Activated gamma-delta T cell treated with anti-CD3 and anti-CD28 coated beads, Interleukin-2, amount 50 U/mL, for 16 hours (primary cell): ENCODE measurements at regions not wholly inside any gene's neighbourhood (a gene's known extent, or its start where the extent isn't known, plus 50 kb on each side); places are given as distances from the start of the nearest gene placed in this dataset.

Source experiments
- DNase-seq: peaks from one replicate; pipeline ENCODE4 v3.0.0-alpha.2; 2020; ENCODE audit warnings: low read depth

- no peak for DNase-seq
Observed at GRCh38 chr1:38330799-38331198, 284.2 kb upstream of the POU3F1 start.

GRCh38 chr1:38329644-38330043 is 283.1 kb upstream of the POU3F1 start:
- no peak for DNase-seq

GRCh38 chr1:38328278-38329035 is 281.9 kb upstream of the POU3F1 start:
- DNase-seq: no peak

- no peak for DNase-seq
Observed at GRCh38 chr1:38327559-38327973, 281.0 kb upstream of the POU3F1 start.

- no peak for DNase-seq
Observed at GRCh38 chr1:38326856-38327255, 280.3 kb upstream of the POU3F1 start.

- DNase-seq: no peak
Observed at GRCh38 chr1:38326135-38326534, 279.5 kb upstream of the POU3F1 start.

GRCh38 chr1:38312753-38313152 is 266.2 kb upstream of the POU3F1 start:
- no peak for DNase-seq

- no peak for DNase-seq
Observed at GRCh38 chr1:38310079-38310478, 263.5 kb upstream of the POU3F1 start.

GRCh38 chr1:38308780-38309179 is 262.2 kb upstream of the POU3F1 start:
- DNase-seq: no peak

- DNase-seq: no peak
Observed at GRCh38 chr1:38305666-38306065, 259.1 kb upstream of the POU3F1 start.

GRCh38 chr1:38303843-38304242 is 257.2 kb upstream of the POU3F1 start:
- DNase-seq: no peak

- no peak for DNase-seq
Observed at GRCh38 chr1:38301040-38301439, 254.4 kb upstream of the POU3F1 start.

- no peak for DNase-seq
Observed at GRCh38 chr1:38300616-38301015, 254.0 kb upstream of the POU3F1 start.

- DNase-seq: no peak
Observed at GRCh38 chr1:38297842-38298241, 251.2 kb upstream of the POU3F1 start.

- no peak for DNase-seq
Observed at GRCh38 chr1:38297246-38297645, 250.7 kb upstream of the POU3F1 start.

- no peak for DNase-seq
Observed at GRCh38 chr1:38296047-38296446, 249.5 kb upstream of the POU3F1 start.

GRCh38 chr1:38293567-38293966 is 247.0 kb upstream of the POU3F1 start:
- no peak for DNase-seq

GRCh38 chr1:38292969-38293368 is 246.4 kb upstream of the POU3F1 start:
- DNase-seq: no peak

GRCh38 chr1:38291906-38292521 is 245.4 kb upstream of the POU3F1 start:
- DNase-seq: no peak

GRCh38 chr1:38291336-38291735 is 244.7 kb upstream of the POU3F1 start:
- DNase-seq: no peak

- no peak for DNase-seq
Observed at GRCh38 chr1:38289034-38289433, 242.4 kb upstream of the POU3F1 start.

- DNase-seq: no peak
Observed at GRCh38 chr1:38287547-38287946, 241.0 kb upstream of the POU3F1 start.

GRCh38 chr1:38287036-38287435 is 240.4 kb upstream of the POU3F1 start:
- DNase-seq: no peak
